ENCODE measurements at regions not wholly inside any gene's neighbourhood (a gene's known extent, or its start where the extent isn't known, plus 50 kb on each side); places are given as distances from the start of the nearest gene placed in this dataset.
"Not testable (repeated sequence)": the region's sequence is repeated elsewhere in the genome, so short reads cannot be mapped to it uniquely, and the experiment has no call there.

DNA sequence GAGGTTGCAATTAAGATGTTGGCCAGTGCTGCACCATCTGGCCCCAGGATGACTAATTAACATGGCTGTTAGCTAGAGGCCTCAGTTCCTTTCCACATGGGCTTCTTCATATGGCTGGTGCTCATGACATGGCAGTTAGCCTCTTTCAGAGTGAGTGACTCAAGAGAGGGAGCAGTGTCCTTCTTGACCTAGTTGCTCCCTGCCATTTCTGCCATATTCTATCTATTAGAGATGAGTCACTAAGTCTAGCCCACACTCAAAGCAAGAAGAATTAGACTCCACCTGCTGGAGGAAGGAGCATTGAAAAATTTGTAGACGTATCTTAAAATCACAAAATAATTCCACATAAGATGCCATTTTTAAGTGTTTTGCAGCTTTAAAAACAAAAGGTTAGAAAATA, 651.2 kb upstream of the CCNG1 start:
- peak; percentile 11 for DNase-seq (ENCODE audit: low read depth)

GRCh38 chr5:162796507-162796906, 640.9 kb upstream of the CCNG1 start:
- no peak for DNase-seq (ENCODE audit: low read depth)

GRCh38 chr5:162800301-162800700, 637.1 kb upstream of the CCNG1 start:
- no peak for DNase-seq (ENCODE audit: low read depth)

GRCh38 chr5:162801235-162801634, 636.2 kb upstream of the CCNG1 start:
- DNase-seq (ENCODE audit: low read depth): no peak

GRCh38 chr5:162806195-162806594, 631.2 kb upstream of the CCNG1 start:
- DNase-seq (ENCODE audit: low read depth): no peak

DNA sequence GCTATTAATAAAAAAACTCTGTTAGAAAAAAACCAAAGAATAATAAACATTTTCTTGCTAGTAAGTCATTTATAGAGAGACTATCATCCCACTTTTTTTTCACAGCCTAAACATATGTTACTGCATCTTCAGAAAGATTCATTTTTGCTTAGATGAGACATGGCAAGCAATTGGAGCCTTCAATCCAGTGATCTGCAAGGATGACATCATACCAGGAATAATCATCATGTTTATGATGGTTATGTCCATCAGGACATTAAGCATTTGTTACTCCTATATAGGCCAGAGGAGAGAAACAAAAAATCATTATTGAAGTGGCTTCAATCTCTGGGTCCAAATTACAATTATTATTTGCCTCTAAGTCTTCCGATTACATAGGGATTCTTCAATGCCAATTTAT, 626.3 kb upstream of the CCNG1 start:
- DNase-seq (ENCODE audit: low read depth): no peak

DNA sequence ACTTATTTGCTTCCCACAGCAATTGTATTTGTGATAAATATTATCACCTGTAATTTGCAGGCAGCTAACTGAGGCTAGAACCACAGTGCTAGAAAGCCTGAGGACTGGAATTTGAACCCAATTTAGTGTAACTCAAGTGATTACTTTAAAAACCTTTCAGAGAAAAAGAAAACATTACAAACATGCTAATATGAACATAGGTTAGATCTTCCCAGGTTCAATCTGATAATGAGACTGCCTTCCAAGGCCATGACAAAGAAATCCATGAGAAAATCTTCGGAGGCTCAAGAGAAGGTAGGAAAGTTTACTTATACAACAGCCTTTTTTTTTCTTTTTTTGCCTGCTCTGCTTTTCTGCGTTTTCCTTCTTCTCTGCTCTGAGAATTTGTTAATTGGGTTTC, 620.6 kb upstream of the CCNG1 start:
- DNase-seq (ENCODE audit: low read depth): no peak

GRCh38 chr5:162817364-162817763, 620.0 kb upstream of the CCNG1 start:
- DNase-seq (ENCODE audit: low read depth): no peak

DNA sequence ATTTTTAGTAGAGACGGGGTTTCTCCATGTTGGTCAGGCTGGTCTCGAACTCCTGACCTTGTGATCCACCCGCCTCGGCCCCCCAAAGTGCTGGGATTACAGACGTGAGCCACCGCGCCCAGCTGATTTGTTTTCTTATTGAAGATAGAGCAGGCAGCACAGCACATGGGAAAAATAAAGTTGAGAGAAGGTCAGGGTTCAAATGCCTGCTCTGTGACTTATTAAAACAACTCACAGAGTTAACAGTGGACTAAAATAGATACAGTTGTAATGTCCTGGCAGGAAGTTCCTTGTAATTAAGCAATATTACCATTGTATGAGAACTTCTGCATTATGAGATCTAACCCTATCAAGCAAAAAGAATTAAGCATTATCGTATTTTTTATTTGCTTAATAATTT, 615.7 kb upstream of the CCNG1 start:
- not testable (repeated sequence) for DNase-seq (ENCODE audit: low read depth)

- no peak for DNase-seq (ENCODE audit: low read depth)
Observed at GRCh38 chr5:162824360-162824759, 613.0 kb upstream of the CCNG1 start.

- DNase-seq (ENCODE audit: low read depth): no peak
Observed at GRCh38 chr5:162837155-162837554, 600.2 kb upstream of the CCNG1 start.

GRCh38 chr5:162842727-162843126, 594.7 kb upstream of the CCNG1 start:
- DNase-seq (ENCODE audit: low read depth): no peak

GRCh38 chr5:162852134-162852533, 585.3 kb upstream of the CCNG1 start:
- DNase-seq (ENCODE audit: low read depth): no peak

DNA sequence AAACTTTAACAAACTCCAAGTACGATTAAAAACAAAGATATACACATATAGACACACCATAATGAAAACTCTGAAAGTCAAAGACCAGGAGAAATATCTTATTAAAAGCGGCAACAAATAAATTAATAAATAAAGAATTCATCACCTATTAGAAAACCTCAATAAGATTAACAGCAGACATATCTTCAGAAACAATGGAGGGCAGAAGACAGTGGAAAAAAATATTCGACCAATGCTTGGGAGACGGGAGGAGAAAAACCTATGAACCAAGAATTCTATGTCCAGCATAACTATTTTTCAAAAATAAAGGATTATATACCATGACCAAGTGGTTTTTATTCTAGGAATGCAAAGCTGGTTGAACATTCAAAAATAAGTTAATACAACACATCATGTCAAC, 578.6 kb upstream of the CCNG1 start:
- DNase-seq (ENCODE audit: low read depth): no peak

DNA sequence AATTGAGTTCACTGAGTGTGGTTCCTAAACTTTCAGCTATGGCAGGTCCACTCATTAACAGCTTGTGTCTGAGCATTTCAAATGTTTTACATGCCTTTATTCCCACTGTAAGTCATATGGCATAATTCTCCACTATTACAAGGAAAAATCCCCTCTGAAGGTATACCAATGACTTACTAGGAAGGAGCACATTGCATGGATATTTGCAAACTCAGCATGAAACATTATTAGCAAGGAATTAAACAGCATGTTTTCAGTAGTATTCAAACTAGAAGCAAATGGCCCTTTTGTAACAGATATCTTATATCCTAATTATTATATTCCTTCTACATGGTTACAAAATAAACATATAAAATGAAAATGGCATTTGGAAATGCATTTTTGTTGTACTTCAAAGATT, 566.4 kb upstream of the CCNG1 start:
- no peak for DNase-seq (ENCODE audit: low read depth)

DNA sequence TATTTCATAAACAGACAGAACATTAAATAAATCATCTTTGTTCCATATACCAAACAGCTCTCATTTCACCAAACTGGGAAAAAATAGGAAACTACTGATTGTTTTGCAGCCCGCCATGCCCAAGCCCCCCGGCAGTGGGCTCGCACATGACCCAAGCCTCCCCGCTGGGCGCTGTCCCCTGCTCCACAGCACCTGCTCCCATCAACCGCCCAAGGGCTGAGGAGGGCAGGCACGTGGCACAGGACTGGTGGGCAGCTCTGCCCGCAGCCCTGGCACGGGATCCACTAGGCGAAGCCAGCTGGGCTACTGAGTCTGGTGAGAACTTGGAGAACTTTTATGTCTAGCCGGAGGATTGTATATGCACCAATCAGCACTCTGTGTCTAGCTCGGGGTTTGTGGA, 554.8 kb upstream of the CCNG1 start:
- DNase-seq (ENCODE audit: low read depth): no peak

DNA sequence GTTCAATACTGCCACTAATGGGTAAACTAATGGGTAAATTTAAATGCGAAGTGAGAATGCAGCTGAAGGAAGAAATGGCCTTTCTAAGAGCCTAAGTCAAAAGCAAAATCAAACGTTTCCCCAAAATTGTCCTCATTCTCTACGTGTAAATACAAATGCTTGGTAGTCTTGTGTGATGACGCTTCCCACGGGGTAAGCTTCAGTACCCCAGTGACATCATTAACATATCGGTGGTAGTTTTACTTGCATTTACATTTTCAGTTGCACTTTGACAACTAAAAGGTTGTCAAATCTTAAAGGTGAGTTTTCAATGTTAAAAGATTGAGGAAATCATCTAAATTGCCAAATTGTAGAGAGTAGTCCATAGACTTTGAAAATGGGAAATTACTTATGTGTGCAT, 550.7 kb upstream of the CCNG1 start:
- DNase-seq (ENCODE audit: low read depth): no peak

GRCh38 chr5:162888268-162888667, 549.1 kb upstream of the CCNG1 start:
- DNase-seq (ENCODE audit: low read depth): no peak

DNA sequence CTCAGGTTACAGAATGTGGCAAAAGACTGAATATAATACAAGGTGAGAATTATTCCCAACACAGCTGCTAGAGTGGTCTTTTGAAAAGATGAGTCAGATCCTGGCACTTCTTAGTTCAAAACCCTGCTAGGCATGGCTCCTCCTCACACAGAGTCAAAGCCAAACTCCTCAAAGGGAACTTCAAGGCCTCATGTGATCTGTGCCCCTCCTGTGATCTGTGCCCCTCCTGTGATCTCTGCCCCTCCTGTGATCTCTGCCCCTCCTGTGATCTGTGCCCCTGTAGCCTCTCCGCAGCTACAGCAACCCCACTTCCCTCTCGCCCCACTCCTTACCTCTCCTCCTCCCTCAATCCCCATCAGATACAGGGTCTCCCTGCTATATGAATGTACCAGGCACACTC, 525.5 kb upstream of the CCNG1 start:
- no peak for DNase-seq (ENCODE audit: low read depth)

DNA sequence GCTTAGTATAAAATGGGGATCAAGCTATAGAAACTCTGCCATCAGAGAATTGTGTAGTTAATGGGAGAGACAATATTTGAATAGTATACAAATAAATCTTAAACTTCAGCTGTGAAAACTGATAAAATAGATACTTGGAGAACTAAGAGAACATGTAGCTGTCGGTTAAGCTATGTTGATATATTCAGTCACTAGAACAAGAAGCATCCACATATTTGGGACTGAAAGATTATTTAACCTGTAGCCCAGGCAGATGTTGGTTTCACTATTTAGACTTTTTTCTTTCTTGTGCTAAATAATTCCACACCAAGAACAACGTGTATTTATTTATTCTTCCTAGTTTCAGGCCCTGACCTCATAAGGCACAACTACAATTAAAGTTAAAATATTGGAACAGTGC, 521.0 kb upstream of the CCNG1 start:
- no peak for DNase-seq (ENCODE audit: low read depth)

DNA sequence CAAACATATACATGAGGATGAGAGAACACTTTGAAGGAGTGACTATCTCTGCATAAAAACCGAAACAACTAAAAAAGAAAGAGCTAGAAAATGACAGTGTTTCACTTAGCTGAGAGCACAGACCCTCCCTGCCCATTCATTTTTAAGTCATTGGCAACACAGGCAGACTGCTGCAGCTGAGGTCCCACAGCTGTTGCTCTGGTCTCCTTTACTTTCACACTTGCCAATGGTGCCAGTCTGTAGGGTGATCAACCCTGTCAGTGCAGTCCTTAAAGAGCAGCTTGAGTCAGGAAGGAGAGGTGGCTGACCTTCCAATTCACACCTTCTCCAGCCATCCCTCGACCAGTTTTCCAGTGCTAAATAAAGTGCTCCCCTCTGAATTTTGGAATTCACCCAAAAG, 508.3 kb upstream of the CCNG1 start:
- no peak for DNase-seq (ENCODE audit: low read depth)

DNA sequence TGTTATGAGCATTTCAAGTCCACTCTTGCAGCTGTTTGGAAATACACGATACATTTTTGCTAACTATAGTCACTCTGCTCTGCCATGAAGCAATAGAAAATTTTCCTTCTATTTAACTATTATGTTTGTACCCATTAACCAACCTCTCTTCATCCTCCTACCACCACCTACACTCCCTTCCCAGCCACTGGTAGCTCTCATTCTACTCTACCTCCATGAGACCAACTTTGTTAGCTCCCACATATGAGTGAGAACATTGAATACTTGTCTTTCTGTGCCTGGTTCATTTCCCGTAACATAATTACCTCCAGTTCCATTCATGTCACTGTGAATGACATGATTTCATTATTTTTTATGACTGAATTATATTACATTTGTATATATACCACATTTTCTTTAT, 505.9 kb upstream of the CCNG1 start:
- DNase-seq (ENCODE audit: low read depth): no peak

DNA sequence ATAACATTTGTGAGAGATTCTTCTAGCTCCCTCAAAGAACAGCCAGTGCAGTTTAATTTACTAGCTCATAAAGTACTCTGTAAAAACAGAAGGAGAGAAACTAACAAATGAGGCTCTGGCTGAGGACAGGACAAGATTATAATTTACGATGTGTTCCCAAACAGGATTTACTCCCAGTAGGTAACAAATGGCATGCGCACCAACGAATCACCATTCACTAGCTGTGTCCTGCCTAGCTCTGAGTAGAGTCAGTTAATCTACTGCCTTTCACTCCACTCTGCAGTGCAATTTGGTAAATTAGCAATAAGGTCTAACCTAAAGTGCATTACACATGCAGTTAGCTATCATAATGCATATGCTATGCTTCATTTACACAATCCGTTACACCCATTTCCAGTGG, 497.4 kb upstream of the CCNG1 start:
- no peak for DNase-seq (ENCODE audit: low read depth)

GRCh38 chr5:162948677-162949076, 488.7 kb upstream of the CCNG1 start:
- DNase-seq (ENCODE audit: low read depth): no peak

GRCh38 chr5:162956570-162956969, 480.8 kb upstream of the CCNG1 start:
- DNase-seq (ENCODE audit: low read depth): no peak
